T-helper 2 cell treated with Interferon-gamma antibody and Interleukin-4, amounts not matched to agents 5 μg/mL and 100 μg/mL, for 36 hours (primary cell): ENCODE measurements at regions not wholly inside any gene's neighbourhood (a gene's known extent, or its start where the extent isn't known, plus 50 kb on each side); places are given as distances from the start of the nearest gene placed in this dataset.
"Not testable (repeated sequence)": the region's sequence is repeated elsewhere in the genome, so short reads cannot be mapped to it uniquely, and the experiment has no call there.

Experiments
- DNase-seq: peaks from one replicate; pipeline ENCODE4 v3.0.0; 2021; ENCODE audit warnings: low spot score
- H3K27ac Mint-ChIP-seq: one replicate; pipeline ENCODE4 v1.8.0; 2021; ENCODE audit warnings: mild to moderate bottlenecking, mixed read lengths
- H3K27me3 Mint-ChIP-seq: one replicate; pipeline ENCODE4 v1.8.0; 2021; ENCODE audit warnings: low read depth, mixed read lengths
- H3K36me3 Mint-ChIP-seq: one replicate; pipeline ENCODE4 v1.8.0; 2021; ENCODE audit warnings: low read depth, mixed read lengths
- H3K4me1 Mint-ChIP-seq: one replicate; pipeline ENCODE4 v1.8.0; 2021; ENCODE audit warnings: low read depth, mixed read lengths
- H3K4me3 Mint-ChIP-seq: one replicate; pipeline ENCODE4 v1.8.0; 2022; ENCODE audit warnings: mild to moderate bottlenecking, moderate library complexity, mixed read lengths
- H3K9me3 Mint-ChIP-seq: one replicate; pipeline ENCODE4 v1.8.0; 2021; ENCODE audit warnings: mixed read lengths

- H3K9me3 Mint-ChIP-seq: no peaks in the 10 kb centered on the region
- H3K27me3 Mint-ChIP-seq: no peaks in the 10 kb centered on the region
- H3K4me3 Mint-ChIP-seq: no peak overlapping the region
- no peak overlapping the region for H3K27ac Mint-ChIP-seq
- no peaks in the 10 kb centered on the region for H3K4me1 Mint-ChIP-seq
- no peaks in the 10 kb centered on the region for H3K36me3 Mint-ChIP-seq
- DNase-seq: no peak
These were observed 222.8 kb downstream of the CDH26 start for GRCh38 chr20:60180986-60181385.

- Mint-ChIP-seq H3K27ac (no peak overlapping the region), H3K36me3 (no peaks in the 10 kb centered on the region)
These were observed 228.2 kb downstream of the CDH26 start for GRCh38 chr20:60186412-60186811.

GRCh38 chr20:60187683-60188082 lies 229.5 kb downstream of the CDH26 start:
- DNase-seq: no peak
- no peaks in the 10 kb centered on the region for H3K9me3 Mint-ChIP-seq
- no peaks in the 10 kb centered on the region for H3K27me3 Mint-ChIP-seq
- no peaks in the 10 kb centered on the region for H3K4me1 Mint-ChIP-seq
- no peak overlapping the region for H3K27ac Mint-ChIP-seq
- H3K4me3 Mint-ChIP-seq: no peak overlapping the region
- no peaks in the 10 kb centered on the region for H3K36me3 Mint-ChIP-seq

More at GRCh38 chr20:60186412-60186811, 228.2 kb downstream of the CDH26 start:
- no peaks in the 10 kb centered on the region for H3K9me3 Mint-ChIP-seq
- H3K27me3 Mint-ChIP-seq: no peaks in the 10 kb centered on the region
- DNase-seq: no peak
- no peak overlapping the region for H3K4me3 Mint-ChIP-seq
- H3K4me1 Mint-ChIP-seq: no peaks in the 10 kb centered on the region

DNA sequence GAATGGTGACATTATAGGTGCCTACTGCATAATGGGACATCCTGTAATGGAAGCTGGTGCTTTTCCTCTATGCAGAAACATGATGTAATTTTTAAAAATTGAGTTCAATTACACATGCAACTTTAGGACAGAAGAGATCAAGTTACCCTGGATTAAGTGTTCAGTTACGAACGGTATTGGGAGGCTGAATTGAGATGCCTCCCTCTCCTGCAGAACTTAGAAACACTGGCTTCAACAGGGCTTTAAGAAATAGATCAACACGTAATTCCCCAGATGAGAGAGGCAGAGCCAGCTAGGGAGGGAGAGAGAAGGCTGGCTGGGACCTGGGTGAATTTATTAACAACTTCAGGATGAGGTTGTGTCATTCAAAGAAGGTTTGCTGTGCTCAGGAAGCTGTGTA lies 232.8 kb downstream of the CDH26 start:
- Mint-ChIP-seq H3K27me3 (no peaks in the 10 kb centered on the region), H3K27ac (no peak overlapping the region), H3K4me1 (no peaks in the 10 kb centered on the region), H3K4me3 (no peak overlapping the region), H3K9me3 (no peaks in the 10 kb centered on the region), H3K36me3 (no peaks in the 10 kb centered on the region)
- DNase-seq: no peak

- Mint-ChIP-seq H3K4me3 (no peak overlapping the region), H3K9me3 (no peaks in the 10 kb centered on the region), H3K36me3 (no peaks in the 10 kb centered on the region), H3K27me3 (no peaks in the 10 kb centered on the region), H3K27ac (no peak overlapping the region), H3K4me1 (no peaks in the 10 kb centered on the region)
- DNase-seq: no peak
These were observed 234.1 kb downstream of the CDH26 start for GRCh38 chr20:60192326-60192725.

DNA sequence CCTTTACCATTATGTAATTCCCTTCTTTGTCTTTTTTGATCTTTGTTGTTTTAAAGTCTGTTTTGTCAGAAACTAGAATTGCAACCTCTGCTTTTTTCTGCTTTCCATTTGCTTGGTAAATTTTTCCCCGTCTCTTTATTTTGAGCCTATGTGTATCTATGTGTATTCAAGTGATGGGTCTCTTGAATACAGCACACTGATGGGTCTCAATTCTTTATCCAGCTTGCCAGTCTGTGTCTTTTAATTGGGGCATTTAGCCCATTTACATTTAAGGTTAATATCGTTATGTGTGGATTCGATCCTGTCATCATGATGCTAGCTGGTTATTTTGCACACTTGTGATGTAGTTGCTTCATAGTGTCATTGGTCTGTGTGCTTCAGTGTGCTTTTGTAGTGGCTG lies 240.9 kb downstream of the CDH26 start:
- H3K27me3 Mint-ChIP-seq, DNase-seq, H3K27ac Mint-ChIP-seq, H3K4me3 Mint-ChIP-seq, H3K36me3 Mint-ChIP-seq, H3K4me1 Mint-ChIP-seq, H3K9me3 Mint-ChIP-seq: not testable (repeated sequence)

GRCh38 chr20:60199866-60200265 lies 241.6 kb downstream of the CDH26 start:
- DNase-seq: no peak
- H3K4me1 Mint-ChIP-seq: no peaks in the 10 kb centered on the region
- no peaks in the 10 kb centered on the region for H3K27me3 Mint-ChIP-seq
- H3K4me3 Mint-ChIP-seq: no peak overlapping the region
- no peaks in the 10 kb centered on the region for H3K36me3 Mint-ChIP-seq
- no peaks in the 10 kb centered on the region for H3K9me3 Mint-ChIP-seq
- H3K27ac Mint-ChIP-seq: no peak overlapping the region

DNA sequence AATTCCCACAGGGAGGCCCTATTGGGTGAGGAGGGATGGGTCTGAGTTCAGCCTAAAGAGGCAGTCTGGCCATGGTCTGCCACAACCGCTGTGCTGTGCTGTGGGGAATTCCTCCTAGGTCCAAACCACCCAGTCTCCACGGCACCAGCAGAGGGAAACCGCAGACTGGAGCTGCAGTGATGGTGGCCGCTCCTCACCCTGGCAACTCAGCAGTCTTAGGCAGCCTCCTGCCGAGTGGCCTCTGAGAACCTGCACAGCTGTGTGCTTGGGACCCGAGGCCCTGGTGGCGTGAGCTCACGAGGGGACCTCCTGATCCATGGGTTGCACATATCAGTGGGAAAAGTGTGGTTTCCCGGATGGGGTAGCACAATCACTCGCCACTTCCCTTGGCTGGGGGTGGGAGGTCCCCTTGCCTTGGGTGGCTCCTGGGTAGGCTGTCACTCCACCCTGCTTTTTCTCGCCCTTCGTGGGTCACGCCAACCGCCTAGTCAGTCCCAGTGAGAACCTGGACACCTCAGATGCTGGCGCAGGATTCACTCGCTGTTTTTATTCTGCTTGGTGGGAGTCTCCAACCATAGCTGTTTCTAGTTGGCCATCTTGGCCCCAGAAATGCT lies 242.2 kb downstream of the CDH26 start:
- no peak for DNase-seq
- no peak overlapping the region for H3K4me3 Mint-ChIP-seq
- no peaks in the 10 kb centered on the region for H3K36me3 Mint-ChIP-seq
- no peaks in the 10 kb centered on the region for H3K9me3 Mint-ChIP-seq
- no peaks in the 10 kb centered on the region for H3K27me3 Mint-ChIP-seq
- H3K4me1 Mint-ChIP-seq: no peaks in the 10 kb centered on the region
- H3K27ac Mint-ChIP-seq: no peak overlapping the region

- H3K27ac Mint-ChIP-seq: no peak overlapping the region
- no peaks in the 10 kb centered on the region for H3K27me3 Mint-ChIP-seq
- no peak overlapping the region for H3K4me3 Mint-ChIP-seq
- no peak for DNase-seq
- H3K9me3 Mint-ChIP-seq: no peaks in the 10 kb centered on the region
- H3K4me1 Mint-ChIP-seq: no peaks in the 10 kb centered on the region
- H3K36me3 Mint-ChIP-seq: no peaks in the 10 kb centered on the region
These were observed 243.1 kb downstream of the CDH26 start for GRCh38 chr20:60201198-60201835.

DNA sequence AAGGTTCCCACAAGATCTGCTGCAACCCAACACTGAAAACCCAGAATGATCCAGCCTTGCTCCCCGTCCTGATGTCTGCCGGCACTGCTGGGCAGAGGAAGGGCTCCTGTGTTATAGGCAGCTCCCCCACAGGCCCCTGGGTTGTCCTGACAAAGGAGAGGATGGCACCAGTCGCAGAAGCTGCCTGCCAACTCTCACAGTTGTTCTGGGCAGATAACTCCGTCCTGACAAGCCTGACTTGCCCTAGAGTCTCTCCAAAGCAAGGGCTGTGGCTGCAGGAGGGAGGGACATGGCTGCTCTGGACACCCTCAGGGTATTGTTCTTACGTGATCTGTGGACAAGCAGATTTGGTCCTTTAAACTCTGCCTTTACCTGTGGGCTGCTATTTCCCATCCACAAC lies 243.8 kb downstream of the CDH26 start:
- H3K27ac Mint-ChIP-seq: no peak overlapping the region
- H3K27me3 Mint-ChIP-seq: no peaks in the 10 kb centered on the region
- no peaks in the 10 kb centered on the region for H3K9me3 Mint-ChIP-seq
- H3K36me3 Mint-ChIP-seq: no peaks in the 10 kb centered on the region
- no peaks in the 10 kb centered on the region for H3K4me1 Mint-ChIP-seq
- no peak overlapping the region for H3K4me3 Mint-ChIP-seq
- no peak for DNase-seq

- no peaks in the 10 kb centered on the region for H3K9me3 Mint-ChIP-seq
- H3K27me3 Mint-ChIP-seq: no peaks in the 10 kb centered on the region
- no peak overlapping the region for H3K4me3 Mint-ChIP-seq
- no peaks in the 10 kb centered on the region for H3K4me1 Mint-ChIP-seq
- no peak overlapping the region for H3K27ac Mint-ChIP-seq
- H3K36me3 Mint-ChIP-seq: no peaks in the 10 kb centered on the region
- DNase-seq: no peak
These were observed 245.2 kb downstream of the CDH26 start for GRCh38 chr20:60203451-60203850.

- H3K4me1 Mint-ChIP-seq: no peaks in the 10 kb centered on the region
- H3K27me3 Mint-ChIP-seq: no peaks in the 10 kb centered on the region
- H3K4me3 Mint-ChIP-seq: no peak overlapping the region
- DNase-seq: no peak
- H3K9me3 Mint-ChIP-seq: no peaks in the 10 kb centered on the region
- H3K27ac Mint-ChIP-seq: no peak overlapping the region
- H3K36me3 Mint-ChIP-seq: no peaks in the 10 kb centered on the region
These were observed 246.4 kb downstream of the CDH26 start for GRCh38 chr20:60204601-60205000.

- Mint-ChIP-seq H3K27ac (no peak overlapping the region), H3K27me3 (no peaks in the 10 kb centered on the region), H3K36me3 (no peaks in the 10 kb centered on the region), H3K9me3 (no peaks in the 10 kb centered on the region), H3K4me1 (peaks cover 1% of the 10 kb centered on the region), H3K4me3 (no peak overlapping the region)
- DNase-seq: no peak
These were observed 248.0 kb downstream of the CDH26 start for GRCh38 chr20:60206259-60206658.

- no peak overlapping the region for H3K4me3 Mint-ChIP-seq
- no peaks in the 10 kb centered on the region for H3K36me3 Mint-ChIP-seq
- DNase-seq: no peak
- H3K27me3 Mint-ChIP-seq: no peaks in the 10 kb centered on the region
- no peak overlapping the region for H3K27ac Mint-ChIP-seq
- peaks cover 1% of the 10 kb centered on the region for H3K4me1 Mint-ChIP-seq
- H3K9me3 Mint-ChIP-seq: no peaks in the 10 kb centered on the region
These were observed 250.8 kb downstream of the CDH26 start for GRCh38 chr20:60209048-60209447.
